Kidney (tissue), 13 donors: ENCODE measurements at regions not wholly inside any gene's neighbourhood (a gene's known extent, or its start where the extent isn't known, plus 50 kb on each side); places are given as distances from the start of the nearest gene placed in this dataset.
A peak's percentile ranks its signal among the peaks of the same experiment; 100 is the strongest.

Experiments
- DNase-seq, 5 donors: peaks; one replicate each; pipeline ENCODE4 v3.0.0-alpha.2; 2013 to 2020
- FAIRE-seq: peaks from 2 replicates; lab custom pipeline; 2012; peaks lifted over from hg19 to GRCh38; lab: Jason Lieb, UNC
- H3K27ac ChIP-seq, 2 donors: one replicate each; pipeline ENCODE4 v1.7.0; 2013; ENCODE audit warnings: low read depth in 2 of 2, low read length in 2 of 2, inconsistent platforms in 1 of 2
- H3K27me3 ChIP-seq: one replicate; pipeline ENCODE4 v1.7.1; 2013; ENCODE audit warnings: low read length, inconsistent platforms; ENCODE audit not compliant: control insufficient read depth, insufficient read depth
- H3K36me3 ChIP-seq, 3 donors: one replicate each; pipeline versions ENCODE4 v1.7.0 to v1.7.1; 2013; ENCODE audit warnings: low read length in 3 of 3, control low read depth in 1 of 3, inconsistent platforms in 1 of 3; ENCODE audit not compliant: insufficient read depth in 3 of 3, control insufficient read depth in 2 of 3
- H3K4me1 ChIP-seq, 3 donors: one replicate each; pipeline versions ENCODE4 v1.7.0 to v1.7.1; 2013; ENCODE audit warnings: low read length in 3 of 3, inconsistent platforms in 1 of 3, low read depth in 1 of 3; ENCODE audit not compliant: control insufficient read depth in 2 of 3, insufficient read depth in 2 of 3
- H3K4me3 ChIP-seq, 3 donors: one replicate each; pipeline versions ENCODE4 v1.7.0 to v1.8.1; 2013; ENCODE audit warnings: low read length in 3 of 3, control low read depth in 1 of 3, inconsistent platforms in 1 of 3
- H3K9ac ChIP-seq, 3 donors: one replicate each; pipeline versions ENCODE4 v1.7.0 to v1.7.1; 2013; ENCODE audit warnings: low read length in 3 of 3, control low read depth in 1 of 3, inconsistent platforms in 1 of 3
- H3K9me3 ChIP-seq, 3 donors: one replicate each; pipeline versions ENCODE4 v1.7.0 to v1.7.1; 2013; ENCODE audit warnings: low read length in 3 of 3, control low read depth in 1 of 3, inconsistent platforms in 1 of 3; ENCODE audit not compliant: control insufficient read depth in 2 of 3, insufficient read depth in 1 of 3
- CTCF ChIP-seq: IDR thresholded peaks from 3 replicates; pipeline ENCODE4 v1.5.1; 2012; ENCODE audit warnings: mild to moderate bottlenecking, moderate library complexity, borderline replicate concordance; ENCODE audit not compliant: insufficient read depth; ENCODE audit errors: extremely low read depth
- intact Hi-C: fragments of 100-400 bp; cut with DNase I; formaldehyde crosslinking; loops from one replicate; pipeline ENCODE4 v1.11.1; 2022
- donor health status: control.
- donor health status: control.
- donor health status: control.
- donor health status: control.
- donor health status: control.
- donor health status: DM: yes; HTN: yes; CAD: no.
- donor health status: Normal renal cell carcinoma (clear cell type).

- Histone ChIP-seq H3K27me3 (no peaks in the 10 kb centered on the region), H3K36me3 (no peaks in the 10 kb centered on the region), H3K9ac (no peak overlapping the region), H3K9me3 (no peaks in the 10 kb centered on the region), H3K4me1 (no peaks in the 10 kb centered on the region), H3K27ac (no peak overlapping the region), H3K4me3 (no peak overlapping the region)
- no peak for TF ChIP-seq CTCF
- FAIRE-seq = no peak
- intact Hi-C loops = no loop called here
- DNase-seq = peak in 3 of 5 donors; percentile 10 to 71 (median 19)
Observed at GRCh38 chr14:22070119-22070982, 396.7 kb upstream of the OR4E1 start.

- no peak for TF ChIP-seq CTCF
- DNase-seq (no peak), FAIRE-seq (no peak)
- Histone ChIP-seq H3K9me3 (no peaks in the 10 kb centered on the region), H3K36me3 (no peaks in the 10 kb centered on the region), H3K27ac (no peak overlapping the region), H3K4me3 (no peak overlapping the region), H3K9ac (no peak overlapping the region), H3K27me3 (no peaks in the 10 kb centered on the region), H3K4me1 (no peaks in the 10 kb centered on the region)
- intact Hi-C loops = no loop called here
Observed at GRCh38 chr14:22065347-22065746, 391.7 kb upstream of the OR4E1 start.

- no peak for FAIRE-seq
- Histone ChIP-seq H3K4me3 (no peak overlapping the region), H3K36me3 (no peaks in the 10 kb centered on the region), H3K9me3 (peaks cover 0 to 2% (median 0%) of the 10 kb centered on the region in 3 donors), H3K27ac (no peak overlapping the region), H3K4me1 (no peaks in the 10 kb centered on the region), H3K27me3 (no peaks in the 10 kb centered on the region), H3K9ac (no peak overlapping the region)
- TF ChIP-seq CTCF = no peak
- no peak for DNase-seq
- intact Hi-C loops = no loop called here
Observed at GRCh38 chr14:22059201-22059600, 385.6 kb upstream of the OR4E1 start.
